Activated CD8-positive, alpha-beta memory T cell treated with anti-CD3 and anti-CD28 coated beads for 4 hours (primary cell): ENCODE measurements at regions not wholly inside any gene's neighbourhood (a gene's known extent, or its start where the extent isn't known, plus 50 kb on each side); places are given as distances from the start of the nearest gene placed in this dataset.

Experiments
- DNase-seq, 2 donors: peaks; one replicate each; pipeline ENCODE4 v3.0.0-alpha.2; 2020; ENCODE audit warnings: low read depth in 2 of 2

DNA sequence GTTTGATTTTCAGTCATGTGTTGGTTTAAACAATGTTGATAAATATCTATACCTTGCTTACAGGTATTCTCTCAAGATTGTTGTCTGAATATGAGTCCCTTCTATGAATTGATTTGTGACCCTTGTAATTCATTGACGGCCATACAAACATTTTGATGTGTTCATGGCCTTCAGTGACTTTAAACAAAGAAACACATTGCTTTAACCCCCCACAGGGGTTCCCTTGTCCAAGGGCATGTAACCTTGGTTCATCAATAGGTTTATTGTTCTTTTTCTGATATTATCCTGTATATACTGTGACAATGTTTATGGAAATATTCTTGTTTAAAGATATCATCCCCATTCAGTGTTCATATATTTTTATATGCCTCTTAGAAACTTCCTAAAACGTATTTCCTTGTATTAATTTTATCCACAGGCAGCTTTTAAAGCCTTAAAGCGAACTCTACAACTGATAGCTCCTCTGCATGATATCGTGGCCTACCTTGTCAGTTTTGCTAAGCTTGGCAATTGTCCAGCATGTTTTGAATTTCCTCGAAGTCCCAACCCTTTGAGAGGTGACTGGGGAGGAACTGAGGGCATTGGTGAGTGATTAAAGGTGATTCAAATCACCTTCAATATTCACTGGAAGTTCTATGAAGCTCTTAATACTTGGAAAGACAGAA is 87.0 kb downstream of the CD164 start:
- no peak for DNase-seq

DNA sequence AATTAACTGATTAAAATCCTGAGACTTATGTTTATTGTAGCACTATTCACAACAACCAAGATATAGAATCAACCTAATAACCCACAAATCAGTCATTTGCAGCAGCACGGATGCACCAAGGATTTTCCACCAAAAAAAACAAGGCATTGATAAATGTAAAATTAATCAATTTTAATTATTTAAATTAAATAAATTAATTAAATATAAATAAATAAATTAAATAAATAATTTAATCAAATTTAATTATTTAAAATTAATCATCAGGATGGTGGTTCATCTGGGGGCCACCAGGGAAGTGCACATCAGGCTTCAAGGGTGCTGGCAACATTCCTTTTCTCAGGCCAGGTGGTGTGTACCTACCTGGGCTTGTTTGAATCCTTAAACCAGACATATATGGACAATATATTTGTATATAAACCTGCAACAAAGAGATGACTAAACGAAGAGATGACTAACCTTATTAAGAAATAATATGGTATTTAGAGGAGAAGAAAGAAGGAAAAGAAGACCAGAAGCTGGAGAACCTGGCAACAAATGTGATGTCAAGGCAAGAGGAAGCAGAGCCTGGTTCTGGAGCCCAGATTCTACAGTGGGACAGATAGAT is 89.2 kb downstream of the CD164 start:
- DNase-seq: no peak

GRCh38 chr6:109292420-109292819 is 89.8 kb downstream of the CD164 start:
- no peak for DNase-seq

- no peak for DNase-seq
These were observed 90.4 kb downstream of the CD164 start for GRCh38 chr6:109291902-109292301.

DNA sequence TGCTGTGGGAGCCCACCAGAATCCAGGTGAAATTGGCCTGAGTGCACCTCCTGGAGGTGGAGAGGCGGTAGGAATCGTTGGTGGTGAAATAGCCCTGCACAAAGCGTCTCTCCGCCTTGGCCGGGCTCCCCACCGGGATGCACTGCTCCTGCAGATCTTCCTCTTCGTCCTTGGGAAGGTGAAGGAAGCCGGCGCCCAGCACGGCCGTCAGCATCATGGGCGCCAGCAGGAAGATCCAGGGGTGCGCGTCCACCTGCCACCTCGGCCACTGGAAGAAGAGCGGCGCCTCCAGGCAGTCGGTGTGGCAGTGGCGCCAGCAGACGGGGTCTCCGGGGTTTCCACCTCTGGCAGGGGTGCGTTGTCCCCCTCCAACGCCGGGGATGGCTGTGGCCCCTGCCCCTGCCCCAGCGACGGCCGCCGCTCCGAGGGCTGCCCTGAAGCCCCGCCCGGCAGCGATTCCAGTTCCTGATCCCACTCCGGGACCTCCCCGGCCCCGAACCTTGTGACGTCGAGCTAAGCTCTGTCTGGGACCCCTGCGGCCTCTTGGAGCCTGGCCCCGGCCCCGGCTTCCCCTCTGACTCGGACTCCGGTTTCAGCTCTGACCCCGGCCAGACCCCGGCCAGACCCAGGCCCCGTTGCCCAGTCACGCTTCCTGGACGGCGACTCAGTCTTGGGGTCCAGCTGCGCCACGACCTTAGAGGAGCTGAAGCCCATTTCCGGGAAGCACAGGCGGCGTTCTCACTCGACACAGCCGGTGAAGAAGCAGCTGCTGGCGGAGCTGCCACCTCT is 91.9 kb downstream of the CD164 start:
- no peak for DNase-seq

GRCh38 chr6:109285366-109285765 is 96.9 kb downstream of the CD164 start:
- no peak for DNase-seq

DNA sequence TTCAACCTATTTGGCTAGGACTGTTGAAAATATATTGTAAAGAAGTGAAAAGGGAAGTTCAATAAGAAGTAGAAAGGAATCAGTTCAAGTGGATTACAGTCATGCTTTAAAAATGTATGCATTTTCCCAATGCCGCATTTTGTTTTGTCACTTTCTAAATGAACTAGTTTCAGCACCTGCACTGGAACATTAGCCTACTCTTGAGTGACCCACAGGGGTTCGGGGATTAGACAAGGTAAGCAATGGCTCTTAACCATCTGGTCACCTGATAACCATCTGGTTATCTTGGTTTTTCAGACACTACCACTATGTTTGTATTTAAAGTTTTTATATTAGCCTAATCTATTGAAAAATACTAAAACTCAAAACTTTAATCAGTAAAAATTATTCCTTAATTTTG is 97.6 kb downstream of the CD164 start:
- DNase-seq: no peak

- no peak for DNase-seq
These were observed 99.5 kb downstream of the CD164 start for GRCh38 chr6:109282756-109283155.

GRCh38 chr6:109279628-109280027 is 102.6 kb downstream of the CD164 start:
- DNase-seq: no peak

DNA sequence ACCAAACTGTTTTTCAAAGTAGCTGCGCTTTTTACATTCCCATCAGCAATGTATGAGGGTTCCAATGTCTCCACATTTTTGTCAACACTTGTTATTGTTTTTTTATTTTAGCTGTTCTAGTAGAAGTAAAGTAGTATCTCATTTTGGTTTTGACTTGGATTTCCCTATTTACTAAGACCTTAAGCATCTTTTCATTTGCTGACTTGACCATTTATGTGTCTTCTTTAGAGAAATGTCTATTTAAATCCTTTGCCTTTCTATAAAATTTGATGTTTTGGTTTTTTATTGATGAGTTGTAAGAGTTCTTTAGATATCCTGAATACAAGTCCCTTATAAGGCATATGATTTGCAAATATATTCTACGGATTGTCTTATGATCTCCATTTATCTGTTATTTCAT is 110.6 kb downstream of the CD164 start:
- DNase-seq: no peak

DNA sequence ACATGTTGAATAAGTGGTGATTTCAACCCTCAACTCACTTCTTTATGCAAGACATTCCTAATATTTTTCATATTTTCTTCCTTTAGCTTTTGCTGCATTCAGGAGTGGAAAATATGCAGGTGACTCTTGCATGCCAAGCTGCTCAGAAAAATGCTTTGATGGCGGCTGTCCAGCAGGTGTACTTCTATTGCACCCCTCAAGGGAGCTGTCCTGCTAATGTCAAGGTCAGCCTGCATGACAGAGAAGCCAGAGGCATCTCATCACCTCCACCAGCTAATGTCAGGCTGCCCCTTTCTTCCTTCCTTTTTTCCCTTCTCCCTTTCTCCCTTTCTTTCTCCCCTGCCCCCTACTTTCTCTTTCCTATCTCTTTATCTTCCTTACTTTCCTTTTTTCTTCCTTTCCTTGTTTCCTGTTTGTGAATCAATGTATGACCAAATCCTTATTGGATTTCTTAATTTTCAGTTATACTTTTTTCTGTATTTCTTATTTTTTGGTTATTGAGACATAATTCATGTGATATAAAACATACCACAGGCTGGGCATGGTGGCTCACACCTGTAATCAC is 112.2 kb downstream of the CD164 start:
- no peak for DNase-seq

DNA sequence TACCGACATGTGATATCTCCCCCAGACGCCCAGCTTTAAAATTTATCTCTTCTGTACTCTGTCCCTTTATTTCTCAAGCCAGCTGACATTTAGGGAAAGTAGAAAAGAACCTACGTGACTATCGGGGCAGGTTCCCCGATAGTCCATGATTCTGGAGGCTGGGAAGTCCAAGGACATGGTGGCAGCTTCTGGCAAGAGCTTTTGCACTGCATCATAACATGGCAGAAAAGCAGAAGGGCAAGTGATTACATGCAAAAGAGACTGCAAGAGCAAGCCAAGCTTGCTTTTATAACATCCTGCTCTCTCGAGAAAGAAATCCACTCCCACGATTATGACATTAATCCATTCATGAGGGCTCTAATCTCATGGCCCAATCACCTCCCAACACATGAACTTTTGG is 113.2 kb downstream of the CD164 start:
- DNase-seq: no peak

- no peak for DNase-seq
These were observed 116.7 kb downstream of the CD164 start for GRCh38 chr6:109265530-109265929.

DNA sequence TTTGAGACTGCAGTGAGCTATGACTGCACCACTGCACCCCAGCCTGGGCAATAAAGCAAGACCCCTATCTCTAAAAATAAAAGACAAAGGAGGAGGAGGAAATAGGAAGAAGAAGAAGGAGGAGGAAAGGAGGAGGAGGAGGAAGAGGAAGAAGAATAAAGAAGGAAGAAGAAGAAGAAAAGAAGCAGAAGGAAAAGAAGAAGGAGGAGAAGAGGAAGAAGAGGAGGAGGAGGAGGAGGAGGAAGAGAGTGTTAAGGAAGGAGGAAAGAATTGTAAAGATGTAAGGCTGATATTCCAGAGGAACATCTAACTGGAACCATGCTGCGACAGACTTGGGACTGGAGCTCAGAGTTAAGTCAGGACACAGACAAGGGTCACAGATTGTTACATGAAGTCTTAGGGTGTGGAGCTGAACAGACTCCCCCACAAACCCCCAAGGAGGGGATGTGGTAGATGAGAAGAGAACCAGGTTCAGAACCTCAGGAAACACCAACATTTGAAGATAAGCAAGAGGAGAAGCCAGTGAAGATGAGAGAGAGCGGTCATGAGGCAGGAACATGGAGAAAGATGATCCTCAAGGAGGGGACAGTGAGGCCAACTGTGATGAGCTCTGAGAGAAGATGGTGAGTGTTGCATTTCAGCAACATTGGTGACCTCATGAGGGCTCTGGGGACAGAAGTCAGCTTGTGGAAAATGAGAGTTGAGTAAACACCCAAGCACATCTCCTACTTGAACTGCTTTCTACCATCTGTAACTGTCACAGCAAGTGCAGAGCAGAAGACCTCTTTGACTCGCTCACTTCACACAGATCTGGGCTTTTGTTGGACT is 118.2 kb downstream of the CD164 start:
- no peak for DNase-seq

DNA sequence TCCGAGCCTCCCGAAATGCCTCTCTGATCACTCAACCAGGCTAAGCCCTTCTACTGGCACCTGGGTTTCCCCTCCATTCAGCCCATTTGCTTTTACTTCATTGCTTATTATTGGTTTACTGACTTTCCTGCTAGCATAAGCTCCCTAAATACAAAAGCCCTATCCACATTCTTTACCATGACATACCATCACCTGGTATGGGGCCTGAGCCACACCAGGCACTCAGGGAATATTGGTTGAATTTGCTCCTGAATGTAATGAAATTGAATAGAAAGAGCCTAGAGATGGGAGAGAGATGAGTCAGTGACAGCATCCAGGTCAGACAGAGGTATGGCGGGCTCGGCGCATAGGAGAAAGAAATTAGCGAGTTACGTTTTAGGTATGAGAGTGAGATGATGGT is 120.0 kb downstream of the CD164 start:
- DNase-seq: no peak

GRCh38 chr6:109261811-109262210 is 120.5 kb downstream of the CD164 start:
- DNase-seq: no peak

DNA sequence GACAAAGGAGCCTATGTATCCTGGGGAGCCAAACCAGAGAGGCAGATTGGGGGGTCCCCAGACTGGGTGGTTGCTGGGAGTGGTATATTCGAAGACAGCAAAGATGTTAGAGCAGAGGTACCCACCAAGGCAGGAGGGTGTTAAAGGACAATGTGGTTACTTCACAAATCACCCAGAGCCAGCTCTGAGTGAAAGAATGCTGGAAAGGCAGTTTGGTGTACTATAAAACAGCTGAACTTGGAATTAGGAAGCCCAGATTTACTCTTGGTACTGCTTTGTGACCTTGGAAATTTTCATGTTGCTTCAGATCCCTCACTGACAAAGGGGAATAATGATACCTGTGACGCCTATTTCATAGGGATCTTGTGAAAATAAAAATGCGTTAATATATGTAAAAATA is 121.6 kb downstream of the CD164 start:
- no peak for DNase-seq

DNA sequence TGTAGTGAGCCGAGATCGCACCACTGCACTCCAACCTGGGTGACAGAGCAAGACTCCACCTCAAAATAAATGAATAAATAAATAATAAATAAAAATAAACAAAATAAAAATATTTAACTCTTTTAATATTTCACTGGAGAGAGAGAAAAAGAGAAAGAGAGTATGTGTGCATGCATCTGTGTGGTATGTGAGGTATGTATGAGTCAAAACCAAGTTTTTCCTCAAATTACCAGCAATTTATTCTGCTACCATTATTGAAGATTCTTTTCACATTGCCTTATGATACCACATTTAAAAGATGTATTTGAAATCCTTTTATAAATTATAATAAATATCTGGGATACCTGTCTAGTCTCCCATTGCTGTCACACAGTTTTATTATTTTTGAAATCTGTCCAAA is 122.1 kb downstream of the CD164 start:
- no peak for DNase-seq

DNA sequence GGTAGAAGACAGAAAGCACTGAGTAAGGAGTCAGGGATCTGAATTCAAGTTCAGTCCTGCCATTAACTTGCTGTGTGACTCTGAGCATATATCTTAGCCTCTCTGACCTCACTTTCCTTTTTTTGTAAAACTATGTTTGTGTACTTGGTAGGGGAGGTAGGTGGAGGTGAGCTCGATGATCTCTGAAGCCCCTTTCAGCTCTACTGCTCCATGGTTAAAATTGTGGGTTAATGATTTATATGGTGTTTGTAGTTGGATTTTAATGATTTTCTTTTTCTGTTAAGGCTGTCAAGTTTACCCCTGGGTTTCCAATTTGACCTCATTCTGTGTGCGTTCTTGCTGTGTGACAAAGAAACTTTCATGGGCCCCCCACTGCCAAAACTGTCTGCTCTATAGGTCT is 124.1 kb downstream of the CD164 start:
- no peak for DNase-seq

GRCh38 chr6:109257494-109257893 is 124.8 kb downstream of the CD164 start:
- DNase-seq: no peak

DNA sequence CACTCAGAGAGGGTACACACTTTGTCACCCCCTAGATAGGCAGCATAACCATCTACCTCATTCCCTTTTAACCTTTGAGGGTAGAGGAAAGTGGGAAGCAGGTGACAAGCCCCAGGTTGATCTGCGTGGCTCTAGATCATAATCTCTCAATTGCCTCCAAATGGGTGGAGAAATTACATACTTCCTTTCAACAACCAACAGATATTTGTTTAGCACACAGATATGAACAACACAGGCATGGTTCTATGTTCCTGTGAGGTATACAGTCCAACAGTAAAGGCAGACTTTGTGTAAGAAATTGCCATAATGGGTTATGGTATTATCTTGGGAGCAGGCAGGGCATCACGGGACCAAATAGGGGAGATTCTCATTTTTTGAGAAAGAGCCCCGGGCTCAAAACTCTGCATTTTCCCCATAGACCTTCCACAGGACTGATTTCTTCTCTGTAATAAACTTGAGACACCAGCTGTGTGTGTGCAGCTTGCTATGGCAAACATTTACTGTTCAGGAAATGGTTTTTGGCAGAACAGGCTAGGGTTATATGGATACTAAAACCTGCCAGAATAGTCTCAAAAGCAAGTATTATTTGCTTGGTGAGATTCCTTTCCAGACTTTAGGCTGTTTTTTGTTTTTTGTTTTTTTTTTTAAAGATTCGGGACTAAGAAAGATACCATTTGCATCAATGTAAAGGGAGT is 126.2 kb downstream of the CD164 start:
- DNase-seq: no peak
